ENCODE measurements at regions not wholly inside any gene's neighbourhood (a gene's known extent, or its start where the extent isn't known, plus 50 kb on each side); places are given as distances from the start of the nearest gene placed in this dataset.

DNA sequence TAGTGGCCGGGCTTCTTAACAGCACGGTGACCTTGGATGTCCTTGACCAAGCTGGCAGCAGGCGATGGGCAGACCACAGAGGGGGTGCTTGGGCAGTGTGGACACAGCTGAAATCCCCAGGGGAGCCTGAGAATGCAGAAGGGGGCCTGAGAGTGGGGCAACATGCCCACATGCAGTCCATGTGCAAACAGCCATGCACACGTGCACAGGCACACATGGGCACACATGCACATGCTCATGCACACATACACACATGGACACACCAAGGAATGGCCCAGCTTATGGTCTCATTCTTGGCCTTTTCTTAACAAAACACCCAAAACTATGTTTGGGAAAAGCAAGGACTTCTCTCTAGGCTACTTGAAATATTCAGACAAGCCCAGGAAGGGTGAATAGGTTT is 483.9 kb upstream of the MKI67 start:
- TF ChIP-seq, protein P1, sequence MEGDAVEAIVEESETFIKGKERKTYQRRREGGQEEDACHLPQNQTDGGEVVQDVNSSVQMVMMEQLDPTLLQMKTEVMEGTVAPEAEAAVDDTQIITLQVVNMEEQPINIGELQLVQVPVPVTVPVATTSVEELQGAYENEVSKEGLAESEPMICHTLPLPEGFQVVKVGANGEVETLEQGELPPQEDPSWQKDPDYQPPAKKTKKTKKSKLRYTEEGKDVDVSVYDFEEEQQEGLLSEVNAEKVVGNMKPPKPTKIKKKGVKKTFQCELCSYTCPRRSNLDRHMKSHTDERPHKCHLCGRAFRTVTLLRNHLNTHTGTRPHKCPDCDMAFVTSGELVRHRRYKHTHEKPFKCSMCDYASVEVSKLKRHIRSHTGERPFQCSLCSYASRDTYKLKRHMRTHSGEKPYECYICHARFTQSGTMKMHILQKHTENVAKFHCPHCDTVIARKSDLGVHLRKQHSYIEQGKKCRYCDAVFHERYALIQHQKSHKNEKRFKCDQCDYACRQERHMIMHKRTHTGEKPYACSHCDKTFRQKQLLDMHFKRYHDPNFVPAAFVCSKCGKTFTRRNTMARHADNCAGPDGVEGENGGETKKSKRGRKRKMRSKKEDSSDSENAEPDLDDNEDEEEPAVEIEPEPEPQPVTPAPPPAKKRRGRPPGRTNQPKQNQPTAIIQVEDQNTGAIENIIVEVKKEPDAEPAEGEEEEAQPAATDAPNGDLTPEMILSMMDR (IDR thresholded peaks at IDR 0.05), result no peak
- Mint-ChIP-seq H3K27me3 (ENCODE audit: low read depth, poor library complexity) (no peaks in the 10 kb centered on the region), H3K4me3 (no peak overlapping the region), H3K27ac (no peak overlapping the region), H3K9me3 (no peaks in the 10 kb centered on the region), H3K36me3 (ENCODE audit: low read depth) (no peaks in the 10 kb centered on the region), H3K4me1 (no peaks in the 10 kb centered on the region)
- no peak for DNase-seq

DNA sequence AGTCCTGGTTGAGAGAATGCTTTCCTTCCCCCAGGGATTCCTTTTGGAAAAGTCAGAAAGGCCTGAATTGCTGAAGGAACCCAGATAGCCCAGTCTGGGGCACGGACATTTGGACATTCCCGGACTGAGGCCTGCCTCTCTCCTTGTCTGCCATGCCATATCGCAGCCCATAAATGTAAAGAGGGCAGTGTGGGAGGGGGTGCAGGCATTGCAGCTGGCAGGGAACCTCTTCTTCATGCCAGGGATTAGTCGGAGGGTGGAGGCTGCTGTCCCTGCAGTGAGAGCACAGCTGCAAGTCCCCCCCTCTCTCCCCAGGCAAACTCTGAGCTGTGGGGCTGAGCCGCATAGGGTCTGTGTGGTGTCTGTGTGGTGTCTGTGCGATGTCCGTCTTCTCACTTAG is 486.0 kb upstream of the MKI67 start:
- H3K27me3 Mint-ChIP-seq (ENCODE audit: low read depth, poor library complexity), result no peaks in the 10 kb centered on the region
- TF ChIP-seq, protein P1 (IDR thresholded peaks at IDR 0.05), result no peak
- peak overlapping the region; percentile 39 for H3K27ac Mint-ChIP-seq
- no peaks in the 10 kb centered on the region for H3K9me3 Mint-ChIP-seq
- no peaks in the 10 kb centered on the region for H3K36me3 Mint-ChIP-seq (ENCODE audit: low read depth)
- no peaks in the 10 kb centered on the region for H3K4me1 Mint-ChIP-seq
- H3K4me3 Mint-ChIP-seq, result no peak overlapping the region
- no peak for DNase-seq

DNA sequence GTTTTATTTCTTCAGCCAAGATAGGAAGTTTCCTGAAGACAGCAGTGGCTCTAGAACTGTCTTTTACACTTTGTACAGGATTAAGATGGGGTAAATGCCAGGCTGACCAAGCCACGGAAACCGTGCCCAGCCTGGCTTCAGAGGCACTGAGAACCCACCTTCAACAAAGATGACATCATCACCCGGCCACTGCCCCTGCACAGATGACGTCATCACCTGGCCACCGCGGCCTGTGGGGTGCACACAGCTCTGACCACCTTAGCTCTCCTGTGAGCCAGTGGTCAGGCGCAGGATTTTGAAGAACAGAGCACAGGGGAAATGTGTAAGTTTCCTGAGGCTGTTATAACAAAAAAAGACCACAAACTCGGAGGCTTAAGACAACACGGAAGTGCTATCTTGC is 486.4 kb upstream of the MKI67 start:
- Mint-ChIP-seq H3K27me3 (ENCODE audit: low read depth, poor library complexity) (no peaks in the 10 kb centered on the region), H3K4me3 (no peak overlapping the region), H3K4me1 (no peaks in the 10 kb centered on the region), H3K36me3 (ENCODE audit: low read depth) (no peaks in the 10 kb centered on the region), H3K27ac (peak overlapping the region; percentile 39), H3K9me3 (no peaks in the 10 kb centered on the region)
- TF ChIP-seq, protein P1 (IDR thresholded peaks at IDR 0.05), result no peak
- DNase-seq, result no peak

DNA sequence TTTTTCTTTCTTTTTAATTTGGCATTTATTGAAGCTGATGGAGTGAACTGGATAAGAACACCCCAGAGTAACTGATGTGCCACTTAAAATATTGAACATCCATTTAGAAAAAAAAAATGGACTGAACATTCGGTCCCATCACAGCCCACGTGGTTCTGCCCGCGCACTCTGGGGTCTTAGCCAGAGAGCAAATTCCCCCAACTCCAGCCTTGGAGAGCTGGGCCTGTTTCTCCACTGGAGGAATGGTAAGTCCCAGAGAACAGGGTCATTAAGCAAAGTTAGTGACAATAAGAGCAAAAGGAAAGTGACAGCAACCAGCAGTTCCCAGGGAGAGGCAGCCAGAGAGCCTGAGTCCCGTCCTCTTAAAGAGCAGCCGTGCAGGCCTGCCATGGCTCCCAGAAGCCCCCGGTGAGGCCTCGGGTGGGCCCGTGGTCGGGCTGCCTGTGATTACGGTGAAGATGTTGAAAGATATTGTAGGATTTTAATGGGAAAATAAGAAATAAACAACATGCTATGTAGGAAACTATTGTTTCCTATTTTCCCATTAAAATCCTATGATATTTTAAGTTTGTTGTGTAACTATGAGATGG is 487.9 kb upstream of the MKI67 start:
- no peaks in the 10 kb centered on the region for H3K9me3 Mint-ChIP-seq
- no peak for DNase-seq
- H3K36me3 Mint-ChIP-seq (ENCODE audit: low read depth), result no peaks in the 10 kb centered on the region
- H3K4me1 Mint-ChIP-seq, result no peaks in the 10 kb centered on the region
- H3K27me3 Mint-ChIP-seq (ENCODE audit: low read depth, poor library complexity), result peaks cover 3% of the 10 kb centered on the region
- TF ChIP-seq, protein P1 (IDR thresholded peaks at IDR 0.05), result no peak
- H3K4me3 Mint-ChIP-seq, result no peak overlapping the region
- H3K27ac Mint-ChIP-seq, result no peak overlapping the region

DNA sequence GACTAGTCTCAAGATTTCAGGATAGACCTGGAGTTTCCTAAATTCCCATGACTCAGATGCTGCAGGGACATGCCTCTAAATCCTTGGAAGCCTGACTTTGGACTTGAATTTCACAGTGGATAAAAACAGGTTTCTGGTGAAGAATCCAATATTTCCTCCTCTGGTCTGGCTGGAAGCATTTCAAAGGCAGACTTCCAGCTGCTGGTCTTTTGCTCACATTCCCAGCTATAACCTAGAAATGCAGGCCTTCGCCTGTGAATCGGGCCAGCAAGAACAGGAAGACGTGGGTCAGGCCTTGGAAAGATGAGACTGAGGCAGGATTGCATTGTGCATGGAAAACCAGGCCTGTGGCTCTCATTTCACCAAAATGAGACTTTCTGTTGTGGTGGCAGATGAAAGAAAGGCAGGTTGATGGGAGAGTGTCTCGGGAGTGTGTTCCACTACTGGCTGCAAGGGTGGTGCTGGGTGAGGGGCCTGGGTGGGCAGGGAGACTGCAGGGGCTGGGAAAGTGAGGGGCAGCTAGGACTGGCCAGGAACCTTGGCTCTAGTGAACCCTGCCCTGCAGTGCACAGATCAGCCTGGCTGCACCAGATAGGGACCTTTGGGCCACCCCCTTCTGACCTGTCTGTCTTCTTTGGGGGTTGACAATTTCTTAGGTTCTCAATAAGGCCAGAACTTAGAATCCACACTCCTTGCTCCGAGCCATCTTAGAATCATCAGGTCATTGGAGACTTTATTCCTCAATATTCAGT is 488.8 kb upstream of the MKI67 start:
- Mint-ChIP-seq H3K9me3 (no peaks in the 10 kb centered on the region), H3K4me3 (no peak overlapping the region), H3K4me1 (peaks cover 6% of the 10 kb centered on the region), H3K27me3 (ENCODE audit: low read depth, poor library complexity) (peaks cover 3% of the 10 kb centered on the region), H3K27ac (no peak overlapping the region), H3K36me3 (ENCODE audit: low read depth) (no peaks in the 10 kb centered on the region)
- no peak for DNase-seq
- TF ChIP-seq, protein P1 (IDR thresholded peaks at IDR 0.05), result no peak

DNA sequence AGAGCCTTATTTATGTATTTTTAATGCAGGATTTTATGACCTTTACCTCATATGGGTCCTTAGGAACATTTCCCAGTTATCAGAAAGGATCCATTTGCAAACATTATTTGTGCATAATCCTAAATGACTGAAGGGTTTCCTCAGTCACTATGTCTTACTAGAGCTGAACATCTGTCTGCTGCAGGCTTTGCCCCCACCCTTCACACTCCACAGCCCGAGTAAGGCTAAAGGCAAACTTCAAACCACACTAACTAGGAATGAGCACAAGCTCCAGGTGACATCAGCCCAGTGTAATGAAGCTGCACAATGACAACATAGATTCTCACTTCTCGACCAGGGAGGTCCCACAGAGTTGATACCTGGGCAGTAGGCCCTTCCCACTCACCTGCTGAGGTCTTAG is 491.3 kb upstream of the MKI67 start:
- TF ChIP-seq, protein P1 (IDR thresholded peaks at IDR 0.05), result no peak
- H3K27me3 Mint-ChIP-seq (ENCODE audit: low read depth, poor library complexity), result peaks cover 3% of the 10 kb centered on the region
- no peak overlapping the region for H3K4me3 Mint-ChIP-seq
- no peaks in the 10 kb centered on the region for H3K9me3 Mint-ChIP-seq
- H3K4me1 Mint-ChIP-seq, result peaks cover 18% of the 10 kb centered on the region
- no peaks in the 10 kb centered on the region for H3K36me3 Mint-ChIP-seq (ENCODE audit: low read depth)
- H3K27ac Mint-ChIP-seq, result no peak overlapping the region
- no peak for DNase-seq
